ENCODE measurements at regions not wholly inside any gene's neighbourhood (a gene's known extent, or its start where the extent isn't known, plus 50 kb on each side); places are given as distances from the start of the nearest gene placed in this dataset.

- H3K4me3 Mint-ChIP-seq: no peak overlapping the region
- H3K4ac ChIP-seq (ENCODE audit: low read depth, low read length): no peak overlapping the region
- H2BK120ac ChIP-seq (ENCODE audit: low read depth, low read length, poor library complexity, severe bottlenecking): no peak overlapping the region
Measured at GRCh38 chr4:35228313-35228712, 1016.0 kb downstream of the ARAP2 start.

More at GRCh38 chr4:35228313-35228712, 1016.0 kb downstream of the ARAP2 start:
- Histone ChIP-seq H3K23me2 (ENCODE audit: insufficient read length, low read depth, low read length, poor library complexity, severe bottlenecking) (no peaks in the 10 kb centered on the region), H2BK20ac (ENCODE audit: low read depth, low read length, poor library complexity, severe bottlenecking) (no peak overlapping the region), H3K23ac (ENCODE audit: insufficient read length, low read depth, low read length) (no peak overlapping the region), H3K27me3 (ENCODE audit: insufficient read depth, low read length) (no peaks in the 10 kb centered on the region), H3K56ac (ENCODE audit: insufficient read length, low read depth, low read length) (no peak overlapping the region), H3K27ac (ENCODE audit: insufficient read length, low read depth, low read length) (no peak overlapping the region), H4K5ac (ENCODE audit: insufficient read length, low read depth, low read length) (no peak overlapping the region), H3K79me2 (ENCODE audit: insufficient read depth, low read length) (no peaks in the 10 kb centered on the region), H3K14ac (ENCODE audit: insufficient read depth, low read length) (no peak overlapping the region), H2BK12ac (ENCODE audit: insufficient read length, low read depth, low read length) (no peak overlapping the region), H3K18ac (ENCODE audit: insufficient read length, low read depth, low read length) (no peak overlapping the region), H3K79me1 (ENCODE audit: insufficient read depth, low read depth, low read length, poor library complexity, severe bottlenecking) (no peaks in the 10 kb centered on the region), H3K9me3 (ENCODE audit: control insufficient read depth, low read depth, low read length) (no peaks in the 10 kb centered on the region), H3K9ac (ENCODE audit: extremely low read depth, insufficient read length, low read length) (no peak overlapping the region), H4K91ac (ENCODE audit: insufficient read length, low read depth, low read length) (no peak overlapping the region), H4K8ac (replicated peaks; ENCODE audit: insufficient read length, low read depth, low read length) (no peak overlapping the region), H3K4me2 (ENCODE audit: insufficient read depth, insufficient read length, low read length) (no peak overlapping the region), H2AFZ (ENCODE audit: low read length) (no peak overlapping the region), H4K20me1 (ENCODE audit: control insufficient read depth, insufficient read depth, insufficient read length) (no peaks in the 10 kb centered on the region), H2AK5ac (ENCODE audit: insufficient read length, low read length) (no peak overlapping the region), H2BK15ac (ENCODE audit: low read depth, low read length) (no peak overlapping the region; the same call in 1 of the 2 replicates), H2BK5ac (ENCODE audit: insufficient read length, low read length) (no peak overlapping the region), H3T11ph (ENCODE audit: low read length) (no peak overlapping the region), H3K4me1 (ENCODE audit: insufficient read depth, low read length) (no peaks in the 10 kb centered on the region)
- H3K27me3 Mint-ChIP-seq (ENCODE audit: low read depth): no peaks in the 10 kb centered on the region
- H3K9me3 Mint-ChIP-seq: no peaks in the 10 kb centered on the region
- no CpG with 5 or more reads among the region's 1 CpG for WGBS (ENCODE audit: extremely low coverage, insufficient read length, low lambda C conversion rate)
- no peaks in the 10 kb centered on the region for H3K4me1 Mint-ChIP-seq
- TF ChIP-seq, protein P1, sequence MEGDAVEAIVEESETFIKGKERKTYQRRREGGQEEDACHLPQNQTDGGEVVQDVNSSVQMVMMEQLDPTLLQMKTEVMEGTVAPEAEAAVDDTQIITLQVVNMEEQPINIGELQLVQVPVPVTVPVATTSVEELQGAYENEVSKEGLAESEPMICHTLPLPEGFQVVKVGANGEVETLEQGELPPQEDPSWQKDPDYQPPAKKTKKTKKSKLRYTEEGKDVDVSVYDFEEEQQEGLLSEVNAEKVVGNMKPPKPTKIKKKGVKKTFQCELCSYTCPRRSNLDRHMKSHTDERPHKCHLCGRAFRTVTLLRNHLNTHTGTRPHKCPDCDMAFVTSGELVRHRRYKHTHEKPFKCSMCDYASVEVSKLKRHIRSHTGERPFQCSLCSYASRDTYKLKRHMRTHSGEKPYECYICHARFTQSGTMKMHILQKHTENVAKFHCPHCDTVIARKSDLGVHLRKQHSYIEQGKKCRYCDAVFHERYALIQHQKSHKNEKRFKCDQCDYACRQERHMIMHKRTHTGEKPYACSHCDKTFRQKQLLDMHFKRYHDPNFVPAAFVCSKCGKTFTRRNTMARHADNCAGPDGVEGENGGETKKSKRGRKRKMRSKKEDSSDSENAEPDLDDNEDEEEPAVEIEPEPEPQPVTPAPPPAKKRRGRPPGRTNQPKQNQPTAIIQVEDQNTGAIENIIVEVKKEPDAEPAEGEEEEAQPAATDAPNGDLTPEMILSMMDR (conservative IDR thresholded peaks at IDR 0.05): no peak
- H3K27ac Mint-ChIP-seq: no peak overlapping the region
- no peak for DNase-seq
- no peaks in the 10 kb centered on the region; a peak in 1 of 7 replicates for H3K36me3 Mint-ChIP-seq (ENCODE audit: insufficient read depth in 1 of 3, low read depth in 3 of 3)

Measured in H9 (cell line).